Stomach (tissue), 4 donors: ENCODE measurements at regions not wholly inside any gene's neighbourhood (a gene's known extent, or its start where the extent isn't known, plus 50 kb on each side); places are given as distances from the start of the nearest gene placed in this dataset.

Experiments used
- EP300 ChIP-seq: sonication (generic); formaldehyde crosslinking; IDR thresholded peaks from one replicate; pipeline ENCODE4 v1.6.1; 2017; ENCODE audit warnings: antibody characterized with exemption
- POLR2A ChIP-seq, 4 donors: fragments of 450-650 bp; IDR thresholded peaks; one replicate each; pipeline ENCODE4 v1.6.1; 2016; ENCODE audit warnings: antibody characterized with exemption in 4 of 4, control low read depth in 2 of 4, mild to moderate bottlenecking in 1 of 4, moderate library complexity in 1 of 4
- POLR2AphosphoS5 ChIP-seq, 3 donors: sonication (generic); formaldehyde crosslinking; IDR thresholded peaks; one replicate each; pipeline ENCODE4 v1.6.1; 2016; ENCODE audit warnings: antibody characterized with exemption in 3 of 3
- TF ChIP-seq, protein P1 (sequence below), 7 experiments: fragments of 450-650 bp in 4 of 7; fragments of 200-600 bp in 3 of 7; sonication (generic) in 3 of 7; IDR thresholded peaks; one replicate each; pipeline ENCODE4 v1.5.1; 2016 to 2019; ENCODE audit warnings: antibody characterized with exemption in 7 of 7, control low read depth in 2 of 7, mild to moderate bottlenecking in 1 of 7

DNA sequence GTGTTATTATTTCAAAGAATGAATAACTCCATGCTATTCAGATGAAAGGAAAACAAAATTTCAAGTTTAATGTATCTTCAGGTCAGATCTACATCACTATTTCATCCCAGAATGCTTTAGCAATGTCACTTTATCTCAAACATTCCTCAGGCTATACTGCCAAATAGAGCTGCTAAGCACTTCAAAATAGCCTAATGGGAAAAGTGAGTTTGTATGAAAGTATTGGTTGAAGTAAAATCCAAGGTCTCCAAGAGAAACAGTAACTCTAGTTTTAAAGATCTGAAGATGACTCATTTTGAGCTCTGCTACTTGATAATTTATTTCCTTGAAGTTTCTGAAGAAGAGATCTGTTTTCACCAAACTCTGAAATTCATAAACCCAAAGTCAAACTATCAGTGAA, 466.2 kb upstream of the FOXG1 start:
- TF ChIP-seq, protein P1, sequence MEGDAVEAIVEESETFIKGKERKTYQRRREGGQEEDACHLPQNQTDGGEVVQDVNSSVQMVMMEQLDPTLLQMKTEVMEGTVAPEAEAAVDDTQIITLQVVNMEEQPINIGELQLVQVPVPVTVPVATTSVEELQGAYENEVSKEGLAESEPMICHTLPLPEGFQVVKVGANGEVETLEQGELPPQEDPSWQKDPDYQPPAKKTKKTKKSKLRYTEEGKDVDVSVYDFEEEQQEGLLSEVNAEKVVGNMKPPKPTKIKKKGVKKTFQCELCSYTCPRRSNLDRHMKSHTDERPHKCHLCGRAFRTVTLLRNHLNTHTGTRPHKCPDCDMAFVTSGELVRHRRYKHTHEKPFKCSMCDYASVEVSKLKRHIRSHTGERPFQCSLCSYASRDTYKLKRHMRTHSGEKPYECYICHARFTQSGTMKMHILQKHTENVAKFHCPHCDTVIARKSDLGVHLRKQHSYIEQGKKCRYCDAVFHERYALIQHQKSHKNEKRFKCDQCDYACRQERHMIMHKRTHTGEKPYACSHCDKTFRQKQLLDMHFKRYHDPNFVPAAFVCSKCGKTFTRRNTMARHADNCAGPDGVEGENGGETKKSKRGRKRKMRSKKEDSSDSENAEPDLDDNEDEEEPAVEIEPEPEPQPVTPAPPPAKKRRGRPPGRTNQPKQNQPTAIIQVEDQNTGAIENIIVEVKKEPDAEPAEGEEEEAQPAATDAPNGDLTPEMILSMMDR (IDR thresholded peaks at IDR 0.05), result no peak
- no peak for TF ChIP-seq POLR2A (IDR thresholded peaks at IDR 0.05)
- TF ChIP-seq EP300, result no peak
- no peak for TF ChIP-seq POLR2AphosphoS5 (IDR thresholded peaks at IDR 0.05)
